ENCODE measurements at regions not wholly inside any gene's neighbourhood (a gene's known extent, or its start where the extent isn't known, plus 50 kb on each side); places are given as distances from the start of the nearest gene placed in this dataset.

DNA sequence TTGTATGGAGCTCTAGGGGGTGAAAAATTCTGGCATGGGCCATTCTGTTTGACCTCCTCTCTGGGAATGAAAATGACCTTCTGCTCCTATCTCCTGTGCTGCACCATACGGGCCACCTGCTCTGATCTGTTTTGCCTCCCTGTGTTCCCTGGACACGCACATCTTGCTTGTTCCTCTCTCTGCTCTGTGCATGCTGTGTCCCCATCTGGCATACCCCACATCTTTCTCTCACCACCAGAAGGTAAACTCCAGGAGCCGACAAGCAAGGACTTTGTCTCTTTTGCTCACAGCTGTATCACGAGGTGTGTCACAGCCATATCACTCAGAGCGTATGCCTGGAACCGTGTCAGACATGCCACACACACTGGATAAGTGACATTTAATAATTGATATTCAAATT, 208.4 kb upstream of the DTNBP1 start:
- no peak for DNase-seq (ENCODE audit: low spot score)
- in situ Hi-C loops (cut with MboI; ENCODE audit: low sequenced_read_pairs, unreplicated experiment) = no loop called here
- TF ChIP-seq, protein P1, sequence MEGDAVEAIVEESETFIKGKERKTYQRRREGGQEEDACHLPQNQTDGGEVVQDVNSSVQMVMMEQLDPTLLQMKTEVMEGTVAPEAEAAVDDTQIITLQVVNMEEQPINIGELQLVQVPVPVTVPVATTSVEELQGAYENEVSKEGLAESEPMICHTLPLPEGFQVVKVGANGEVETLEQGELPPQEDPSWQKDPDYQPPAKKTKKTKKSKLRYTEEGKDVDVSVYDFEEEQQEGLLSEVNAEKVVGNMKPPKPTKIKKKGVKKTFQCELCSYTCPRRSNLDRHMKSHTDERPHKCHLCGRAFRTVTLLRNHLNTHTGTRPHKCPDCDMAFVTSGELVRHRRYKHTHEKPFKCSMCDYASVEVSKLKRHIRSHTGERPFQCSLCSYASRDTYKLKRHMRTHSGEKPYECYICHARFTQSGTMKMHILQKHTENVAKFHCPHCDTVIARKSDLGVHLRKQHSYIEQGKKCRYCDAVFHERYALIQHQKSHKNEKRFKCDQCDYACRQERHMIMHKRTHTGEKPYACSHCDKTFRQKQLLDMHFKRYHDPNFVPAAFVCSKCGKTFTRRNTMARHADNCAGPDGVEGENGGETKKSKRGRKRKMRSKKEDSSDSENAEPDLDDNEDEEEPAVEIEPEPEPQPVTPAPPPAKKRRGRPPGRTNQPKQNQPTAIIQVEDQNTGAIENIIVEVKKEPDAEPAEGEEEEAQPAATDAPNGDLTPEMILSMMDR (IDR thresholded peaks at IDR 0.05; ENCODE audit: borderline replicate concordance, control extremely low read depth, extremely low read depth, insufficient read depth, missing control alignments) = no peak

DNA sequence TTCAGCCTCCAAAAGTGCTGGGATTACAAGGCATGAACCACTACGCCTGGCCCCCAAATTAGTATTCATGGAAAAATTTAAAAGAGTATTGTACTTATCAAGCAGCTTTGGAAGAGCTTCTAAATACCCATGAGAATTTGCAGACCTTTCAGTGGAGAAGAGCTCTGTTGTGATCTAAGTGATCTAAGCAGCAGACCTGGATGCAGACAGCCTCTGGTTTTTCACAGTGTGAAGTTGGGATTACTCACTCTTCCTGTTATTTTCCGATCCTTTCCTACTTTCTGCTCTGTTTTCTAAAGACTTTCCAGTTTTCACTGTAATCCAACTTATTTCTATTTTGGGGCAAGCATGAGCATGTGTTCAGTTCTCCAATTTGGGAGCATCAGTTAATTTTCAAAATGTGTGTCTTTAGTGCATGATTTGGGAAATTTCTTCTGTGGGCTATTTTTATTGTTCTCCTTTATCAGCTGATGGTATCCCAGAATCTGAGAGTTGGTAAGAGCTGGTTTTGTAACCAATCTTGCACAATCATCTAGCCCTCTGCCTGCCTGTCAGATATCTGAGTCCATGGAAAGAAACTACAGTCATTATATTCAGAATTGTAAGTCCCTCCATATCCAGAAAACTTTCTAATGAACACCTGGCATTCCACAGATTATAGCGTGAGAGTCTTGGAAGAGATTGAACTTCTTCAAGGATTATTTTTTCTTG, 207.7 kb upstream of the DTNBP1 start:
- no peak for DNase-seq (ENCODE audit: low spot score)
- in situ Hi-C loops (cut with MboI; ENCODE audit: low sequenced_read_pairs, unreplicated experiment) = no loop called here
- TF ChIP-seq, protein P1 (IDR thresholded peaks at IDR 0.05; ENCODE audit: borderline replicate concordance, control extremely low read depth, extremely low read depth, insufficient read depth, missing control alignments) = no peak

DNA sequence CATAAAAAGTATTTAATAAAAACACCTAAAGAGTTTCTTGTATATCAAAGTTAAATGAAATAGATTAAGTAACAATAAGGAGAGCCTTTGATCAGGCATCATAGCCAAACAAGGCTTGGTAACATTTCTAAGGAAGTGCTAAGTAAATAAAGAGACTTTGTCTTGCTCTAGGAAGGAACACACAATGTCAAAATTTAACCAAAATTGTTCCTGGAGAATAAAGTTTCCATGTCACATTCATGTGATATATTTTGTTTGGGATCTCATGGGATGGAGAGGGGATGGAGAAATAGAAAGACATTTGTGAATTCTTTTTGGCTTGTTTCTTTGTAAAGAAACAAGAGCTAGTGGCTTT, 201.9 kb upstream of the DTNBP1 start:
- TF ChIP-seq, protein P1 (IDR thresholded peaks at IDR 0.05; ENCODE audit: borderline replicate concordance, control extremely low read depth, extremely low read depth, insufficient read depth, missing control alignments) = no peak
- in situ Hi-C loops (cut with MboI; ENCODE audit: low sequenced_read_pairs, unreplicated experiment) = no loop called here
- no peak for DNase-seq (ENCODE audit: low spot score)

DNA sequence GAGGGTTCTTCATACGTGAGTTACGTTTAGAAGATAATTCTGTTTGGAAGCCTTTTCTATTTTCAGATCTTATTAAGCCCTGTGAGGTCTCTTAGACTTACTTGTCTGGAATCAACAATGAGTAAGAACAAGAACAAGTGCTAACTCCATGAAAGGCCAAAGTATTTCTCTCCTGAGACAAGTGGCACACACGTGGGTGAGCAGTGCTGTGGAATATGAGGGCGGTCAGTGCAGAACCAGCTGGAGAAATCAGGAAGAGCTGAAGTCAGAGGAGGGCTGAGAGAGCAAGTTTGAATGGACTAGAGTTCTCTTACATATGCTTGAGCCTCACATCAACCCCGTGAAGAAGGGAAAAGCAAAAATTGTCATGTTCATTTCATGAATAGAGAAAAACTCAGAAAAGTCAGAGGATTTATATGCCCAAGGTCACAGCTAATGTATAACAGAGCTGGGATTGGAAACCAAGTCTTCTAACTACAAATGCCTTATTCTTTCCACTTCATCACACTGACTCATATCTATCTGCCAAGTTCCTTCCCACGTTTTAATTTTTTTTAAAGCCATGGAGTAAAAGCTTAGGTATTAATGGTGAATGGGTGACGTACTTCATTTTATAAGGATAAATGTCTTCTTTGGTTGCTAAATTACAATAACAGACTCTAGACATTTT, 201.3 kb upstream of the DTNBP1 start:
- in situ Hi-C loops (cut with MboI; ENCODE audit: low sequenced_read_pairs, unreplicated experiment) = no loop called here
- TF ChIP-seq, protein P1 (IDR thresholded peaks at IDR 0.05; ENCODE audit: borderline replicate concordance, control extremely low read depth, extremely low read depth, insufficient read depth, missing control alignments) = no peak

DNA sequence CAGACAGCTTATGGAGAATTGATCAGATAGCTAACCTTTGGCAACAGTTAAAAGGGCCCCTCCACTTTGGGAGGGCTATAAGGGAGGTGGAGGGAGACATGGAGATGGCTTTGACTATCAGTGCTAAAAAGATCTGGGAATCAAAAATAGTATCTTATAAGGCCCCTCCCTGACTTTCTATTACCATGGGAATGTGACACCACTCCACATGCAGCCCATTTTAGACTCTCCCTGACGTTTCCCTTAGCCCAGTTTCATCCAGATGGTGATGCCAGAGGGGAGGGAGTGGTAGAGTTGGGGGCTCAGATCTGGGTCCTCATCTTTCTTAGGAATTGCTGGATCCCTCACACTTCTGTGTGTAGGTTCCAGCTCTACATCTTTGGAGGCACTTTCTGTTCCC, 200.0 kb upstream of the DTNBP1 start:
- in situ Hi-C loops (cut with MboI; ENCODE audit: low sequenced_read_pairs, unreplicated experiment) = no loop called here
- TF ChIP-seq, protein P1 (IDR thresholded peaks at IDR 0.05; ENCODE audit: borderline replicate concordance, control extremely low read depth, extremely low read depth, insufficient read depth, missing control alignments) = no peak
- no peak for DNase-seq (ENCODE audit: low spot score)

More for the DNA sequence above, 201.3 kb upstream of the DTNBP1 start:
- no peak for DNase-seq (ENCODE audit: low spot score)

DNA sequence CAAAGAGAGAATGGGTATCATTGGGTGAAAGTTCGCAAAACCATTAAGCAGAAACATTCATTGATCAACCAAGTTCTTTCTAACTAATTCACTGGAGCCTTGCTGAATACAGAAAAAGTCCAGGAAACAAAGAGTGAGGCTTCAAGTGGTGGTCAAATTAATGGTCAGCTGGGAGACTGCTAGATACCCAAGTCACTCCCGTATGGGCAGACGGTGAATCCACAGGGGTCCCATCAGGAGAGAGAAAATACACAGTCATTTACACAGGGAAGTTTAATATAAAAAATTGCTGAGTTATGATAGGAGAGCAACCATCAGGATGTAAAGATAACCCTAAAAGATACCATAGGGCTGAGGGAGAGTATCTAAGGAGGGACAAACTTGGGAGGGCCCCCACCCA, 198.7 kb upstream of the DTNBP1 start:
- TF ChIP-seq, protein P1 (IDR thresholded peaks at IDR 0.05; ENCODE audit: borderline replicate concordance, control extremely low read depth, extremely low read depth, insufficient read depth, missing control alignments) = no peak
- no peak for DNase-seq (ENCODE audit: low spot score)
- in situ Hi-C loops (cut with MboI; ENCODE audit: low sequenced_read_pairs, unreplicated experiment) = no loop called here

All from GM13976 (cell line).